RWPE1 (cell line): ENCODE measurements at regions not wholly inside any gene's neighbourhood (a gene's known extent, or its start where the extent isn't known, plus 50 kb on each side); places are given as distances from the start of the nearest gene placed in this dataset.

ENCODE experiments used
- CTCF ChIA-PET: fragments of 350-600 bp; sonication (Branson Sonifier 250); formaldehyde crosslinking; extraction: SDS; loops from one replicate; lab custom pipeline; 2021; lab: Yijun Ruan, JAX
- POLR2A ChIA-PET: fragments of 400-600 bp; formaldehyde crosslinking; extraction: SDS; loops from one replicate; lab custom pipeline; 2020; ENCODE audit warnings: antibody characterized with exemption; ENCODE audit not compliant: low non-redundant PET; lab: Yijun Ruan, JAX
- DNase-seq: peaks from one replicate; pipeline ENCODE4 v3.0.0; 2012; ENCODE audit warnings: low spot score
- H3K27ac ChIP-seq: fragments of 450-650 bp; 2 replicates; pipeline ENCODE4 v1.5.1; 2017
- CTCF ChIP-seq: fragments of 450-650 bp; conservative IDR thresholded peaks from 2 replicates; pipeline ENCODE4 v1.5.1; 2017; ENCODE audit warnings: low read depth, mild to moderate bottlenecking

- POLR2A ChIA-PET, result no interaction called here
- TF ChIP-seq CTCF, result no peak
- H3K27ac ChIP-seq, result no peak overlapping the region
- DNase-seq, result no peak
- CTCF ChIA-PET, result no interaction called here
These were observed 100.8 kb upstream of the ADPGK start for GRCh38 chr15:72884311-72884710.

- CTCF ChIA-PET, result interaction anchor here (0.6 kb wide), 1 partner anchor 135 kb away, joined by 4 read pairs; no protein-coding TSS in a partner anchor
- POLR2A ChIA-PET, result no interaction called here
- no peak for TF ChIP-seq CTCF
- no peak overlapping the region for H3K27ac ChIP-seq
- no peak for DNase-seq
These were observed 90.0 kb upstream of the ADPGK start for GRCh38 chr15:72873379-72874233.

- TF ChIP-seq CTCF, result no peak
- no peak for DNase-seq
- no peak overlapping the region for H3K27ac ChIP-seq
- CTCF ChIA-PET, result no interaction called here
- POLR2A ChIA-PET, result no interaction called here
These were observed 88.7 kb upstream of the ADPGK start for GRCh38 chr15:72872066-72872845.

- no peak for TF ChIP-seq CTCF
- CTCF ChIA-PET, result no interaction called here
- DNase-seq, result no peak
- POLR2A ChIA-PET, result no interaction called here
- H3K27ac ChIP-seq, result no peak overlapping the region
These were observed 83.5 kb upstream of the ADPGK start for GRCh38 chr15:72866866-72867616.

GRCh38 chr15:72866182-72866581 is 82.6 kb upstream of the ADPGK start:
- ChIA-PET CTCF (no interaction called here), POLR2A (no interaction called here)
- no peak overlapping the region for H3K27ac ChIP-seq
- no peak for TF ChIP-seq CTCF
- DNase-seq, result peak; percentile 57

GRCh38 chr15:72865486-72865885 is 81.9 kb upstream of the ADPGK start:
- no peak overlapping the region for H3K27ac ChIP-seq
- DNase-seq, result no peak
- CTCF ChIA-PET, result no interaction called here
- POLR2A ChIA-PET, result no interaction called here
- no peak for TF ChIP-seq CTCF
